ENCODE measurements at regions not wholly inside any gene's neighbourhood (a gene's known extent, or its start where the extent isn't known, plus 50 kb on each side); places are given as distances from the start of the nearest gene placed in this dataset.

- TF ChIP-seq, protein P1, sequence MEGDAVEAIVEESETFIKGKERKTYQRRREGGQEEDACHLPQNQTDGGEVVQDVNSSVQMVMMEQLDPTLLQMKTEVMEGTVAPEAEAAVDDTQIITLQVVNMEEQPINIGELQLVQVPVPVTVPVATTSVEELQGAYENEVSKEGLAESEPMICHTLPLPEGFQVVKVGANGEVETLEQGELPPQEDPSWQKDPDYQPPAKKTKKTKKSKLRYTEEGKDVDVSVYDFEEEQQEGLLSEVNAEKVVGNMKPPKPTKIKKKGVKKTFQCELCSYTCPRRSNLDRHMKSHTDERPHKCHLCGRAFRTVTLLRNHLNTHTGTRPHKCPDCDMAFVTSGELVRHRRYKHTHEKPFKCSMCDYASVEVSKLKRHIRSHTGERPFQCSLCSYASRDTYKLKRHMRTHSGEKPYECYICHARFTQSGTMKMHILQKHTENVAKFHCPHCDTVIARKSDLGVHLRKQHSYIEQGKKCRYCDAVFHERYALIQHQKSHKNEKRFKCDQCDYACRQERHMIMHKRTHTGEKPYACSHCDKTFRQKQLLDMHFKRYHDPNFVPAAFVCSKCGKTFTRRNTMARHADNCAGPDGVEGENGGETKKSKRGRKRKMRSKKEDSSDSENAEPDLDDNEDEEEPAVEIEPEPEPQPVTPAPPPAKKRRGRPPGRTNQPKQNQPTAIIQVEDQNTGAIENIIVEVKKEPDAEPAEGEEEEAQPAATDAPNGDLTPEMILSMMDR (conservative IDR thresholded peaks at IDR 0.05; ENCODE audit: low read length), result no peak
- TF ChIP-seq EZH2phosphoT487 (IDR thresholded peaks at IDR 0.05; ENCODE audit: borderline replicate concordance), result no peak
Measured at GRCh38 chr4:145390571-145390970, 91.1 kb upstream of the SMAD1 start.
